Kasumi-1 (cell line): ENCODE measurements at regions not wholly inside any gene's neighbourhood (a gene's known extent, or its start where the extent isn't known, plus 50 kb on each side); places are given as distances from the start of the nearest gene placed in this dataset.

ENCODE experiments used
- DNase-seq, 2 experiments: peaks; one replicate each; lab custom pipeline; 2025; lab: John Stamatoyannopoulos, UW

DNA sequence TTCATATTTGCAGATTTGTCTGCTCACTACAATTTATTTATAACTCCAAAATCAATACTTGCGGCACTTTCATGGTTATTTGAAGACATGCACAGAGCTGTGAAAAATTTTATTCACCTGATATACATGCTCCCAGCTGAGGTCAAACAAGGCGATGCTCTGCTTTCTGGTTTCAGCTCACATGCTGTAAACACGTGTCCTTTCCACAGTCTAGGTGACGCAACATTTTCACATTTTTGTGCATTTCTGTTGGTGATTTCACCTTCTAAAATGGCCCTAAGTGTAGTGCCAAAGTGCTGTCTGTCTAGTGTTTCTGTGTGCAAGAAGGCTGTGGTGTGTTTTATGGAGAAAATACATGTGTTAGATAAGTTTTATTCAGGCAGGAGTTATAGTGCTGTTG, 650.5 kb downstream of the RNF144B start:
- DNase-seq, result no peak

- no peak for DNase-seq
These were observed 652.1 kb downstream of the RNF144B start for GRCh38 chr6:19039287-19039686.

- DNase-seq, result no peak
These were observed 654.8 kb downstream of the RNF144B start for GRCh38 chr6:19041906-19042305.

DNA sequence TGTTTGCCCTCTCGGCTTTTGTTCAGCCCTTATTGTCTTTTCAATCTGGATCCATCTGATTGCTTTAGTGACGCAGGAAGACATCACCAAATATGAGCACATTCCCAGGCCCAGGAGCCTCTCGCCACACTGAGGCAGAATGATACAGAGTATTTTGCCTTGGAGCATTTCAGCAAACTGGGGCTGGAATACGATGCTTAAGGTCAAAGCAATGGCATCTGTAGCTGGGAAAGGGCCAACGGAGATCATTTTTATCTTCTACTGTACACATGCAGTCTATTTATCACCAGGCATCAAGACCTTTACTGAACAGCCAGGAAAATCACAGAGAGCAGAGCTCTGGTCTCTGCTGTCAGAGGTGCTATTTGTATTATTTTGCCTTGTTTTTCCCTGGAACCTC, 655.3 kb downstream of the RNF144B start:
- DNase-seq, result no peak

DNA sequence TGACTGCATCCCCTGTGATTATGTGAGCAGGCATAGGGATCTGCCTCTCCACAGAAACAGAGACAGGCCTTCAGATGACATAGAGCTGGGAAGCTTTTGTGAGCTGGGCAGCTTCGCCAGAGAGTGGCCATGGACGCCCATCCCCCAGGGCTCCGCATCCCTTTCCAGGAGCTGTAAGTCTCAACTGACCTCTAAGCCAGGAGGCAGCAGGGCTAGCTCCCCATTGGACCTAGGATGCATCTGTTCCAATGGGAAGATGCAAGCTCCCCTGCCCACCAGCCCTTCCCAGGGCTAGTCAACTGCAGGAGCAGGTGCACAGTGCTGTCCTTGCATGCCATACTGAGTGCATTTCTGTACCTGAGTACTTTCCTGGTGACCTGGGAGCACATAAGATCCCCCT, 663.6 kb downstream of the RNF144B start:
- DNase-seq, result no peak

GRCh38 chr6:19052219-19052618, 665.1 kb downstream of the RNF144B start:
- no peak for DNase-seq

- no peak for DNase-seq
These were observed 672.0 kb downstream of the RNF144B start for GRCh38 chr6:19059102-19059501.

- DNase-seq, result no peak
These were observed 680.0 kb downstream of the RNF144B start for GRCh38 chr6:19067165-19067564.

- DNase-seq, result no peak
These were observed 683.4 kb downstream of the RNF144B start for GRCh38 chr6:19070520-19070919.

GRCh38 chr6:19083801-19084200, 696.7 kb downstream of the RNF144B start:
- DNase-seq, result no peak

DNA sequence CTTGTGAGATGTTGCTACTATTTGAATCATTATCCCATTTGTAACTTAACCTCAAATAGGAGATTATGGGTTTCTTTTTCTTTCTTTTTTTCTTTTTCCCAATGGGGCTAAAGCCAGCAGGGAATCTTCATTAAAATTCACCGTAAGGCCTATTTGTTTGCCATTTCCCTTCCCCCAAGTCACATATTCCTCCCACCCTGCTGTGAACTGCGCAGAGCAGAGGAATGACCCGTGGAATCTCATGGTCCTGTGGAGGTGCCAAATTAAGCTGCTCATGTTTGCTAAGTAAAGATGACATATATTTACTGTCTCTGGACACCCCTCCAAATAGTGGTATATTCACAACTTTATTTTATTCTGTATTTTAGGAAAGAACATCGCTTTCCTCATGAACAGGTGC, 699.3 kb downstream of the RNF144B start:
- DNase-seq, result no peak

DNA sequence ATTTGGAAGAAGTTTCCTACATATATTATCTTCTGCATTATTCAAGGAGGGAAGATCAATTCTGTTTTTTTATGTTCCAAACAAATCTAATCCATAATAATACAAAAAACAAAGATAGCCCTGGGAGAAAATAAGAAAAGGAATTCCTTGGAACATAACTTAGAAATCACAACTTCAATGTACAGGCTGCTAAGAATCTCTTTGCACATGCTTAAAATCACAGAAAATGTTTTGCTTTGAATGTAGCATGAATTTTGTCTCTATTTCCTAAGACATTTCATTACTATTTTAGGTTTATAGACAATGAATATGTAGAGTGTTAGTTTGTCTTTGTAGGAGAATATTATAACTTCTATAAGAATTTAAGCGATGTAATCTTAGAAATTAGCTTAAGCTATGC, 700.1 kb downstream of the RNF144B start:
- no peak for DNase-seq

DNA sequence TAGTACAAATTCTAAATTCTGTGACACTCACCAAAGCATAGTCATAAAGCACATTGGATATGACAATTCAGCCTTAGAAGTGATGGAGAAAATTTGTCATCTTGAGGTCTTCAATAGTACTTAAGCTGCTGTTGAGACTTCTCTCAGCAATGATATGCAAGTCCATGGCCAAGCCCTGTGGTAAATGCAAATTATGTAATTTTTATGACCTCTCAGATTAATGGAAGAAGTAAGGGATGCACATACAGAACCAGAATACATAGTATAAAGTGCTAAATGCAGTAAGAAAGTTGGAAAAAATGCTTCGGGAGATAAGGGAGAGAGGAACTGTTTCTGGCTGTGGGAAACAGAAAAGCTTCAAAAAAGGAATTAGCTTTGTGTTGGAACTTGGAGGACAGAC, 700.7 kb downstream of the RNF144B start:
- no peak for DNase-seq

DNA sequence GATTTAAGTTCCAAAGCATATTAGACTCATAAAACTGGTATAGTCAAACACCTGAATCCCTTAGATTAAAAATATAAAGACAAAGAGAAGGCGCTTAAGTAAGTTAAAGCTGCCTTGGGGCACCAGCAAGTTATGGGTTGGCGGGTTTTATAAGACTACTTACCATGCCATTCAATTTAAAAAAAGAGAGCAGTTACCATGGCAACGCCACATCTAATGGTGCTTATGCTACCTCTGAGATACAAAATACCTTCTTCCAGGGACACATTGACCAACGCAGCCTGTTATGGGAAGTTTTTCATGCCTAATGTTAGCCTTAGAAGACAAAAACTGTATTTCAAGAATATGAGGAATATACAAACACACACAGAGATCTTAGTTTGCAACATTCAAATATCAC, 713.6 kb downstream of the RNF144B start:
- DNase-seq, result no peak

DNA sequence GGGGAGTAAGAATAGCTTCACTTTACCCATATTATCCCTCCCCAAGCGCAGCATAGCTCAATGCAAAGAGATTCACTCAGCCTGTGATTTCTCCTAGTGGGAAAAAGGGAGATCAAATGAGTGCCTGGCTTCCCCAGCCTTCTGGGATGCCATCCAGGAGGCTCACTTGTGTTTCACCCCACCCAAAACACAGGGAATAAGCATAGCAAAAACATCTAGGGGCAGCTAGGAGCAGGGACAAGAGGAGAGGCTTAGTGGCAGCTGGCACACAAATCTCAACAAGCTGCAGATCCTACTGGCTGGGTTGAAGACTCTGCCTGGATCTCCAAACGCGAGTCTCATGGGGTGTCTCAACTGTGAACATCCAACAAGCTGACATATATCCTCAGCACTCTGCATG, 715.8 kb downstream of the RNF144B start:
- no peak for DNase-seq

DNA sequence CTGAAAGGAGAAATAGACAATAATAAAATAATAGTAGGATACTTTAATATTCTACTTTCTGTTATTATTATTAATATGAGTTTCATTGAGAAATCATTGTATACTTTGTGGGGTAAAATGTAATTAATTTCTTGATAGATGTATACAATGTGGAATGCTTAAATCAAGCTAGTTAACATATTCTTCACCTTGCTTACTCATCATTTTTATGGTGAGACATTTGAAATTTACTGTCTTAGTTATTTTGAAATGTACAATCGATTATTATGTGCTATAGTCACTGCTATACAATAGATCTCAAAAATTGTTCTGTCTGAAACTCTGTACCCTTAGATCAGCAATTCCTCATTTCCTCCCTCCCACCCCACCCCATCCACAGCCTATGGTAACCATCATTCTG, 720.3 kb downstream of the RNF144B start:
- DNase-seq, result no peak

GRCh38 chr6:19121521-19121920, 715.6 kb upstream of the ID4 start:
- no peak for DNase-seq

DNA sequence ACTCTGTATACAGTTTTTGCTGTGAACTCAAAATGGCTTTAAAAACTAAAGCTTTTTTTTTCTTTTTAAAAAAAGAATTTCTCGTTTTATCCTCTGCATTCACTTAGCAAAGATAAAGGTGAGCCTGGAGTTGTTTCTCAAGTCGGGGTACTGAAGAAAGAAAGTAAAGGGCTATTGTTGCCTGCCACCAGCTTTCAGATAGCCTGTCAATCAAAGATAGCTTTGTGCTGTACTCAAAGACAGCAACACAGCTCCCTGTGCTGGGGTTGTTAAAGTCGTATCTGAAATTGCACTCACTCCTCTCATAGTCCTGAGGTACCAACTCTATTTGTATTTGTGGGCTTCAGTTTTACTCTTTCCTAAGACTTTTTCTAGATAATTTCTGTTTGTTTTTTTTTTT, 710.1 kb upstream of the ID4 start:
- no peak for DNase-seq

DNA sequence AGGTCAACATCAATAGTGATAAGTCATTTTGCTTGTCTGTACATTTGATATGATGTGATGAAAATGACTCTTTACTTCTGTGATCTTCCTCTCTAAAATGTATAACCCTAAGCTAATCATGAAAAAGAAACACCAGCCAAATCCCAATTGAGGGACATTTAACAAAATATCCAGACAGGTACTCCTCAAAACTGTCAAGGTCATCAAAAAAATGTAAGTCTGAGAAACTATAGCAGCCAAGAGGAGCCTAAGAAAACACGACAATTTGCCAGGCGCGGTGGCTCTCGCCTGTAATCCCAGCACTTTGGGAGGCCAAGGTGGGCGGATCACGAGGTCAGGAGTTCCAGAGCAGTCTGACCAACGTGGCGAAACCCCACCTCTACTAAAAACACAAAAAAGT, 708.5 kb upstream of the ID4 start:
- no peak for DNase-seq

- no peak for DNase-seq
These were observed 701.5 kb upstream of the ID4 start for GRCh38 chr6:19135706-19136105.

DNA sequence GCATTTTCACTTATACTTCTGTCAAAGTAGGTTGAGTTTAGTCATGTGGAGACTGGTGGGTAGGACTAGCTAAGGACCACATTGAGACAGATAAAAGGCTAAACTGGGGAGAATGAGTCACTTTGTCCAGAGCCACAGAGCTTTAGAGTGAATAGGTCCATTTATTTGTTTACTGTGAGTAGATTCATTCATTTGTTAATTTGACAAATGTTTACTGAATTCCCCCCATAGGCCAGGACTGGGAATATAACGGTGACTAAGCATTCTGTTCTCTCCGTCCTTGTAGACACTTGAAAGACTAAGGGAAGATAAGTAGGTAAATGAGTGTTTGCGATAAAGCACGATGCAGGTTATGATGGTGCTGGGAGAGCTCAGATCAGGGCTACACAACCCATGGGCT, 699.7 kb upstream of the ID4 start:
- no peak for DNase-seq

DNA sequence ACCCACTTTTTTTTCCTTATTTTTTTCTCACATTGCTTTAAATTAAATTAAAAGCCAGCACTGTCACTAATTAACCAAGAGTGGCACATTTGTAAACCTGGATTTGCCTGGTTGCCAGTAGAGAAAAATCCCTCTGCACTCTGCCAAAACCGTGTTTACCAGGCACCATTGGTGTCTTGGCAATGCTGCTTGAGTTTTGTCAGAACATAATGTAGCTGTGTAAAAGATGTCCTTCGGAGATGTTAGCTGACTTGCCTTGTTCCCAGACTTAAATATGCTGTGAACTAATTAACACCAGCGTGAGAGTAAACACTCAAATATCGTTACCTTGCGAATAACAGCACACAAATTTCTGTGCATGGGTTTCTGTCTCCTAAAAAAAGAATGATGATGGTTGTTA, 694.9 kb upstream of the ID4 start:
- DNase-seq, result no peak

DNA sequence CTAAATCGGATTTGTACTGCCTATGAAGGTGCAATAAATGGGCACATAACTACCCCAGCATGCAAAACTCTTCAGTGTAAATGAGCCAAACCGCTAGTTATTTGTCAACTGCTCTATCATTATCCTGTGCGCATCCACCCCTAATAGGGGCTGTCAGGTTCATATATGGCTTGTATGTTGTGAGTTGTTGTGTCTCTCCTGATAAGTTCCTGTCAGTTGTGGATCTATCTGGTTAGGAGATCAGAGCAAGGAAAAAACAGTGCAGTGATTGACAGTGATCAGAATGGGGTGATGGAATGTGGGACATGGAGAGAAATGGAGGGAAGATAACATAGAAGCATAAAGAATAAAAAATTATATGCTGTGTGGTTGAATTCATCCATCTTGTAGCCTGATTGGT, 686.9 kb upstream of the ID4 start:
- DNase-seq, result no peak

DNA sequence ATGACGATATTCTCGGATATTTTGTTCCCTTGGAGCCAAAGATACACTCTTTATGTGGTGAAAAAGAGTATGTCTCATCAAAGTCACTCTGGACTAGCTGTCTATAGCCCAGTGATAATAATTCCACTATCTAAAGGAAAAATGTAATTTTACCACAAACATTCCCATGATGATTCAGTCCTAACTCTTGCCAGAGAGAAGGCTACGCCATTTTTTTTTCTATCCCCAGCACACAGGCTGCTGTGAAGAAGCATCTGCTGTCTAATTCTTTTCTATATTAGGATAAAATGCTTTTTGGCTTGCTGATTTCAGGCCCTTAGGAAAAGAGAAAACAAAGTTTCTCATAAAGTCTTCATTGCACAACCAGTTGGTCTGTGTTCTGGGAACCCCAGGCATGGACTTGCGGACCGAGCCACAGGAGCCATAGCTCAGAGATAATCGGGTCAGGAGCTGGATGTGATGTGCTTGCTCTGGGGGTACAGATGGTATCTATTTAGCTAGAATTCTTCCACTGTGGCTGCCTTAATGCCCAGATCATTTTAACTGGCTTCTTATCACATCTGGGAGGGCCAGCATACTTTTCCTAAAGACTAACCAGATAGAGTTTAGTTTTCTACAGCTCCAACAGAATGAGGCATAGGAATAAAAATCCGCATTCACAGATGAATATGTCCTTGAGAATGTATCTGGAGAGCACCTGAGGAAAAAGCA, 683.7 kb upstream of the ID4 start:
- DNase-seq, result no peak

GRCh38 chr6:19153981-19154295, 683.2 kb upstream of the ID4 start:
- no peak for DNase-seq
